Body of pancreas (tissue), 4 donors: ENCODE measurements at regions not wholly inside any gene's neighbourhood (a gene's known extent, or its start where the extent isn't known, plus 50 kb on each side); places are given as distances from the start of the nearest gene placed in this dataset.

ENCODE experiments used
- ATAC-seq: fragments of 150-250 bp; one replicate; pipeline ENCODE4 v1.9.1; 2016
- DNase-seq, 4 donors: peaks; one replicate each; pipeline ENCODE4 v3.0.0-alpha.2; 2019
- H3K27ac ChIP-seq, 4 donors: fragments of 200-600 bp; sonication (generic); 1 replicate in 3 of 4; 2 replicates in 1 of 4; pipeline versions ENCODE4 v1.5.1 to v1.6.1; 2016 to 2019; ENCODE audit warnings: mild to moderate bottlenecking in 1 of 4, mixed read lengths in 1 of 4, moderate library complexity in 1 of 4
- H3K27me3 ChIP-seq, 2 donors: fragments of 200-600 bp; sonication (generic); one replicate each; pipeline ENCODE4 v1.6.0; 2016; ENCODE audit warnings: mild to moderate bottlenecking in 1 of 2
- H3K36me3 ChIP-seq, 2 donors: fragments of 200-600 bp; sonication (generic); replicated peaks in 1 of 2; 2 replicates each; pipeline ENCODE4 v1.5.1; 2016; ENCODE audit warnings: low read depth in 2 of 2; ENCODE audit not compliant: insufficient read depth in 1 of 2
- H3K4me1 ChIP-seq: fragments of 200-600 bp; sonication (generic); one replicate; pipeline ENCODE4 v1.6.0; 2016
- H3K4me3 ChIP-seq, 2 donors: fragments of 200-600 bp; sonication (generic); 1 replicate in 1 of 2; 2 replicates in 1 of 2; pipeline ENCODE4 v1.5.1; 2016 to 2019
- H3K9me3 ChIP-seq, 3 donors: fragments of 200-600 bp; sonication (generic); 1 replicate in 2 of 3; 2 replicates in 1 of 3; pipeline ENCODE4 v1.5.1; 2016
- POLR2A ChIP-seq, 3 donors: fragments of 450-650 bp; IDR thresholded peaks; one replicate each; pipeline ENCODE4 v1.6.1; 2016; ENCODE audit warnings: antibody characterized with exemption in 3 of 3, mild to moderate bottlenecking in 2 of 3
- WGBS, 2 donors: methylation state at CpG; one replicate each; pipeline ENCODE4 v1.1.5; 2017; 5-methylcytosine and 5-hydroxymethylcytosine counted together
- intact Hi-C: fragments of 100-400 bp; cut with DNase I; formaldehyde crosslinking; loops from one replicate; pipeline ENCODE4 v1.15.1; 2023
- TF ChIP-seq, protein P1 (sequence below), 7 experiments: fragments of 450-650 bp in 4 of 7; fragments of 200-600 bp in 3 of 7; sonication (generic) in 3 of 7; IDR thresholded peaks; one replicate each; pipeline ENCODE4 v1.5.1; 2016 to 2019; ENCODE audit warnings: antibody characterized with exemption in 7 of 7

GRCh38 chr21:15144026-15144425 is 79.2 kb upstream of the NRIP1 start:
- TF ChIP-seq, protein P1, sequence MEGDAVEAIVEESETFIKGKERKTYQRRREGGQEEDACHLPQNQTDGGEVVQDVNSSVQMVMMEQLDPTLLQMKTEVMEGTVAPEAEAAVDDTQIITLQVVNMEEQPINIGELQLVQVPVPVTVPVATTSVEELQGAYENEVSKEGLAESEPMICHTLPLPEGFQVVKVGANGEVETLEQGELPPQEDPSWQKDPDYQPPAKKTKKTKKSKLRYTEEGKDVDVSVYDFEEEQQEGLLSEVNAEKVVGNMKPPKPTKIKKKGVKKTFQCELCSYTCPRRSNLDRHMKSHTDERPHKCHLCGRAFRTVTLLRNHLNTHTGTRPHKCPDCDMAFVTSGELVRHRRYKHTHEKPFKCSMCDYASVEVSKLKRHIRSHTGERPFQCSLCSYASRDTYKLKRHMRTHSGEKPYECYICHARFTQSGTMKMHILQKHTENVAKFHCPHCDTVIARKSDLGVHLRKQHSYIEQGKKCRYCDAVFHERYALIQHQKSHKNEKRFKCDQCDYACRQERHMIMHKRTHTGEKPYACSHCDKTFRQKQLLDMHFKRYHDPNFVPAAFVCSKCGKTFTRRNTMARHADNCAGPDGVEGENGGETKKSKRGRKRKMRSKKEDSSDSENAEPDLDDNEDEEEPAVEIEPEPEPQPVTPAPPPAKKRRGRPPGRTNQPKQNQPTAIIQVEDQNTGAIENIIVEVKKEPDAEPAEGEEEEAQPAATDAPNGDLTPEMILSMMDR (IDR thresholded peaks at IDR 0.05): no peak
- no peak for TF ChIP-seq POLR2A (IDR thresholded peaks at IDR 0.05)
- Histone ChIP-seq H3K4me1 (peaks cover 36% of the 10 kb centered on the region), H3K27ac (no peak overlapping the region), H3K9me3 (no peaks in the 10 kb centered on the region), H3K4me3 (no peak overlapping the region), H3K36me3 (no peaks in the 10 kb centered on the region), H3K27me3 (no peaks in the 10 kb centered on the region)
- 61 to 62% methylated on average over 4 of the region's 4 CpGs for WGBS, 2 donors
- ATAC-seq (no peak), DNase-seq (no peak)
- intact Hi-C loops: no loop called here

DNA sequence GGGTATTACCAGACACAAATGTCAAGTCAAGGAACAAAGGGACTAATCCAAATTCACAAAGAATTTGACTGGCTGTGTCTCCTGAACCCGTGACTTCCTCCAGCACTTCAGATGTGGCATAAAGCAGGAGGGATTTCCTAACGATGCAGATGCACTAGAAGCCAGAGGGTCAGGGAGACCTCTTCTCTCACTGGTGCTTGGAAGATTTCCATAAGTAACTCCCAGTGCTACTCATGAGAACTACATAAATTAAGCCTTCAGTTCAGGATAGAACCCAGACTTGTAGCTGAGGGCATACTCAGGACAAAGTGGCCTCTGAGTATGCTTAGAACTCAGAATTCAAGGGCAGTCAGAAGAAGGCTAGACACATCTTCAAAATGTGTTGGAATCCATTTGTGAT is 83.6 kb upstream of the NRIP1 start:
- no peak for ATAC-seq
- 80 to 92% methylated on average over 2 of the region's 2 CpGs for WGBS, 2 donors

DNA sequence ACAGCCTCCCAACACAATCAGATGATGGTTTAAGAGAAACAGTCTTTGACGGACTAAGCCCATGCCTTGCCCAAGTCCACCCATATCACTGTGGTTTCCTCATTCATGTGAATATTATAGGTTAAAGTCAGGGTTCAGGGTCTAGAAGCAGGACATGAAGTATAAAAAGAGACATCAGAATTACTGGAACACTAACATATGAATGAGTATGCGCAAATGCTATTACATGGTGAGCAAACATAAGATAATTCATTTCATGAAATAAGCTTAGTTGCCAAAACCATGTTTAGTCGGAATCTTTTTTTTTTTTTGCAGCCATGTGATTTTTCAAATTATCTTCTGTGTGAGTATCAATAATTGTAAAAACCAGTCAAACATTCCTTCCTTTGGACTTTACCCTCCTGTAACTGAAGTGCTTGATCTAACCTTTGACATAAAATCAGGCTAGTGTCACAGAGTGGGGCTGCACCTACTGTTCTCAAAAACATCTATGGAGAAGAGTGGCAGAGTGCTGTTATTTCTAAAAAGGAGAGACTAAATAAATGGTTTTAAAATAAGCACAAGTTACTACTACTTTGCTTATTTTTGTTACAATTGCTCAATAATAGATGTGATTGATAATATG is 84.9 kb upstream of the NRIP1 start:
- DNase-seq (no peak), ATAC-seq (no peak)
- TF ChIP-seq POLR2A (IDR thresholded peaks at IDR 0.05): no peak
- TF ChIP-seq, protein P1 (IDR thresholded peaks at IDR 0.05): no peak
- H3K27me3 ChIP-seq: no peaks in the 10 kb centered on the region
- WGBS, 2 donors: 45 to 54% methylated on average over 3 of the region's 3 CpGs
- H3K36me3 ChIP-seq: no peaks in the 10 kb centered on the region
- H3K4me3 ChIP-seq: no peak overlapping the region
- H3K27ac ChIP-seq: no peak overlapping the region
- H3K4me1 ChIP-seq: peaks cover 13% of the 10 kb centered on the region
- H3K9me3 ChIP-seq: no peaks in the 10 kb centered on the region
- intact Hi-C loops: no loop called here

More for the DNA sequence above, 83.6 kb upstream of the NRIP1 start:
- H3K4me3 ChIP-seq: no peak overlapping the region
- H3K27ac ChIP-seq: no peak overlapping the region
- no peak for DNase-seq
- TF ChIP-seq, protein P1 (IDR thresholded peaks at IDR 0.05): no peak
- no peak for TF ChIP-seq POLR2A (IDR thresholded peaks at IDR 0.05)
- H3K27me3 ChIP-seq: no peaks in the 10 kb centered on the region
- H3K9me3 ChIP-seq: no peaks in the 10 kb centered on the region
- intact Hi-C loops: no loop called here
- H3K4me1 ChIP-seq: peaks cover 9% of the 10 kb centered on the region
- no peaks in the 10 kb centered on the region for H3K36me3 ChIP-seq

- Histone ChIP-seq H3K27me3 (no peaks in the 10 kb centered on the region), H3K4me3 (no peak overlapping the region), H3K9me3 (no peaks in the 10 kb centered on the region), H3K4me1 (peaks cover 24% of the 10 kb centered on the region), H3K36me3 (no peaks in the 10 kb centered on the region), H3K27ac (no peak overlapping the region)
- 59 to 65% methylated on average over 4 of the region's 4 CpGs for WGBS, 2 donors
- ATAC-seq (no peak), DNase-seq (no peak)
- TF ChIP-seq, protein P1 (IDR thresholded peaks at IDR 0.05): no peak
- no peak for TF ChIP-seq POLR2A (IDR thresholded peaks at IDR 0.05)
- intact Hi-C loops: no loop called here
These were observed 86.7 kb upstream of the NRIP1 start for GRCh38 chr21:15151385-15152103.

DNA sequence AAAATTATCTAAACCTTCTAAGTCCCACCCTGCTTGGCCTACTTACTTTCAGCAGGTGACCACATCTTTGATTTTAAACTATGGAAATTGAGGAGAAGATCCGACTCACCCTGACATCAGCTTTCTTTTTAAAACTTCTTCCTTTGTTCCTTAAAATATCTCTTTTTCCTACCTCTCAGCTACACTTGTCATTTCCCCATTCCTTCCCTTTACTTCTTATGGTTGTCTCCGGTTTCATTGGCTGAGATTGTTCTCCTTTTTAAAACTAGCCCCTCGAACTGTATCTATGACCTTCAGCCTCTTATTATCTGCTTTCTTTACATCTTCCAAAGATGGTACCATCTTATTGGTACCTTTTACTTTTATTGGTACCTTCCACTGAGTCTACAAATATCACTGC is 87.8 kb upstream of the NRIP1 start:
- Histone ChIP-seq H3K4me3 (no peak overlapping the region), H3K4me1 (peaks cover 24% of the 10 kb centered on the region), H3K9me3 (no peaks in the 10 kb centered on the region), H3K36me3 (no peaks in the 10 kb centered on the region), H3K27me3 (no peaks in the 10 kb centered on the region), H3K27ac (no peak overlapping the region)
- TF ChIP-seq, protein P1 (IDR thresholded peaks at IDR 0.05): no peak
- no peak for TF ChIP-seq POLR2A (IDR thresholded peaks at IDR 0.05)
- ATAC-seq: no peak
- intact Hi-C loops: no loop called here
- WGBS, 2 donors: 71 to 76% methylated on average over 3 of the region's 3 CpGs
- DNase-seq: no peak
